Inflammatory macrophage treated with lipopolysaccharide for 4 hours (primary cell): ENCODE measurements at regions not wholly inside any gene's neighbourhood (a gene's known extent, or its start where the extent isn't known, plus 50 kb on each side); places are given as distances from the start of the nearest gene placed in this dataset.

Experiments used
- DNase-seq: peaks from one replicate; pipeline ENCODE4 v3.0.0-alpha.2; 2020

DNA sequence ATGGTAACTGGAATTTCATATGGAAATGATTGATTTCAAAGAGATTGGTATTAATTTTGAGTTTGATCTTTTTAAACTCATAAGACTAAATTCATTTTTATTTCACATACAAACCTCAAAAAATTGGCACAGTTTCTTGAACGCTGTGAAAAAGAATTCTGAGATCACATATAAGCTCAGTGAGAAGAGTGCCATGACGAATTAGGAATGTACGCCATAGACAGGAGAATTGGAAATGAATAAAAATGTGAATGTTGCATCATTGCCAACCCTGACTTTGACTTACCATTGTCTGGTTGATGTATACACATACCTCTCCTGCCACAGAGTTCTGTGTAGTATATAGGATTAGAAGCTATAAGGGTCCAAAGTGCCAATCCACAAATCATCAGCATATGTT is 290.4 kb upstream of the ZC3H15 start:
- no peak for DNase-seq

DNA sequence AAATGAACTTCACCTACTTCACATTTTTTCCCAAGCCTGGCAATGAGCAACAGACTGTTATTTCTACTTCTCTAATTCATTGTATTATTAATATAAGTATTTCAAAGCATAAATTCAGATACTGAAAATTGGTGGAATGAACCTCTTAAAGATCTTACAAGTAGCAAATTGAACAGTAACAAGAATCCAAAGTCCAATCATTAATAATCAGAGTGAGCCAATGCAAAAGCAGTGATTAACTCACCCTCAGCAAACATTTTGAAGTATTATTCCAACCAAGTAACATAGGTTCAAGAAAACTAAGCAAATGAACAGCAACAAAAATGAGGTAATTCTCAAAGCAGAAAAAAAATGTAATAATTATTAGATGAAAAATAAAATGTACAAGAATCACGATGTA is 288.1 kb upstream of the ZC3H15 start:
- DNase-seq, result no peak

DNA sequence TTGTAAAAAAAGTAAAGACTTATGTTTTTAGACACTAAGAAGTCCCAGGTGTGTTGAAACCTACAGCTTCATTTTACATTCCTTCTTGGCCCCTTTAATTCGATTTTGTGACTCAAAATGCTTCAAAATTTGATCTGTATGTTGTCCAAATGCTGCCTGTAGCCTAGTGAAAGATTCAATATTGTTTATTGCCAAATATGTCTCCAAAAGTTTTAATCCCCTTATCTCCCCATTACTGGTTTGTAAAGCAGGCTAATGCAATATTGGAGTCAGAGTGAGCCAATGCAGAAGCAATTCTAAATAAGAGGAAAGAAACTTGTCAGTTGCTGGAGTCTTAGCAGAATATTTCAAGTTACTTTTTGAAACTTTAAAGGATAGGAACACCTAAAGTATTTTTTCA is 287.0 kb upstream of the ZC3H15 start:
- no peak for DNase-seq

DNA sequence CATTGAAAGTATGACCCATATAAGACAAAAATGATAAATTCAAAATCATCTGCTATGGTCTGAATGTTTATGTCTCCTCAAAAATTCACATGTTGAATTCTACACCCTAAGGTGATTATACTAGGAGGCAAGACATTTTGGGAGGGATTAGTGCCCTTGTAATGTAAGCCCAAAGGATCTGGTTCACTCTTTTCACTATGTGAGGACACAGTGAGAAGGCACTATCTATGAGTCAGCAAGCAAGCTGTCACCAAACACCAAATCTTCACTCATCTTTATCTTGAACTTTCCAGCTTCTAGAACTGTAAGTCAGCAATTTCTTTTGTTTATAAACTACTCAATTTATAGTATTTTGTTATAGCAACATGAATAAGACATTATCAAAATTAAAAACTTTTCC is 284.7 kb upstream of the ZC3H15 start:
- no peak for DNase-seq

DNA sequence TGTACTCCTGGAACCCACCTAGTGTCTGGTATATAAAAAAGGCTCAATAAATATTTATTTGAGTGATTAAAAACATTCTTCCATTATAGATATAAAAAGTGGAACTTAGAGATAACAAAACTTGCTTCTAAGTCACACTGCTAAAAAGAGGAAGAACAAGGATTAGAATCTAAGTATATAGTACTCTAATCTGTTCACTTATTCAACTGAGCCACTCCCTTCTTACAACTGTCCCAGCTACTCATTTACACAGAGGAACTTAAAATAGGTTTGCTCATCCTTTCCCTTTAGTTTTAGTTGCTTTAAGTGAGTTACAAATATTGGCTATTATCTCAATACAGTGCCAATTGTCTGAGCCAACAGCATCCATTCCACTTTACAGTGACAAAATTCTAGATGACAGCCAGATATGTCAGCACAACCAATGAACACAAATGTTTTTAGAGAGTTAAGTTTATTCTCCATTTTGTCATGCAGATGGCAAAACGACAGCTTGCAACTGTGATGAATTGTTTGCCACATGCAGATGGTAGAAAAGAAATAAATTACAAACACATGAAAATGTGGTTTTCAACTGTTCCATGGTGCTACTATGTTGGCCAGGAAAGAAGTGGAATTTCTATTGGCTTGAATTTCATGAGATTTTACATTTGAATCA is 280.7 kb upstream of the ZC3H15 start:
- no peak for DNase-seq

GRCh38 chr2:186209532-186209931 is 276.5 kb upstream of the ZC3H15 start:
- DNase-seq, result no peak

DNA sequence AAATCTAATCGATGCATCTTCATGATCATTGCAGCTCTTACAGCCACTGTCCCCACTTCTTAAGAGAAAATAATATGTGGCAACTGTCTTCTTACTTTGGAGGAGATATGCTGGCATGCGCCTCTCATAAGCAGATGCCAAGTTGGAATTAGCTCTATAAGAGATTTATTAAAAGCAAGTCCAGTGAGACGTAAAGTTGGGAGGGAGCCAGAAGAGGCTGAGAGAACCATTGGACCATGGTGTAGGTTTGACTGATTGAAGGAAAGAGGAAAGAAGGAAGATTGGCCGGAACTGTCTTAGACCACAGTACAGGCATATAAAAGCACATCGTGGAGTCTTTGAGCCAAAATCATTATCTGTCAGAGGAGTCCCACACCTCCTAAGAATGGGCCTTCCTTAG is 265.7 kb upstream of the ZC3H15 start:
- no peak for DNase-seq

DNA sequence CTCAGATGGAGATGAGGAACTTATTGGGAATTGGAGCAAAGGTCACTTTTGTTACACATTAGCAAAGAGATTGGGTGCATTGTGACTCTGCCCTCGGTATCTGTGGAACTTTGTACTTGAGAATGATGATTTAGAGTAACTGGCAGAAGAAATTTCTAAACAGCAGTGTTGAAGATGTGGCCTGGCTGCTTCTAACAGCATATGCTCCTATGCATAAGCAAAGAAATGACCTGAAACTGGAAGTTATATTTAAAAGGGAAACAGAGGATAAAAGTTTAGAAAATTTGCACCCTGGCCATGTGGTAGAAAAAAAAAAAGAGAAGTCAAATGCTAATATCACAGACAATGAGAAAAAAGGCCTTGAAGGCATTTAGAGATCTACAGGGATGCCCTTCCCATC is 256.8 kb upstream of the ZC3H15 start:
- DNase-seq, result no peak

- DNase-seq, result no peak
These were observed 244.2 kb upstream of the ZC3H15 start for GRCh38 chr2:186241874-186242273.

DNA sequence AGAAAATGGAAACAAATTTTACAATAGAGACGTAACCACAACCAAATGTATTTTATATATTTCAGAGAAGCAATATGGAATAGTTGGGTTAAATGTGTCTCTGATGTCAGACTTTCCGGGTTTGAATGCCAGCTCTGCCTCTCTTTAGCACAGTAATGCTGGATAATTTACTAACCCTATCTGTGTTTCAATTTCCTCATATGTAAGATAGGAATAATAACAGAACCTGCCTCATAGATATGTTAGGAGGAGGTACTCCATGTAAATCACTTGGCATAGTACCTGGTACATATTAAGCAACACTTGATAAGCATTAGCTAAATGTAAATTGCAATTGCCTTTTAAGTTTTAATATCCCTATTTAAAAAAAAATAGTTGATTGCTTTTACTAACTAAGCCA is 231.3 kb upstream of the ZC3H15 start:
- no peak for DNase-seq

DNA sequence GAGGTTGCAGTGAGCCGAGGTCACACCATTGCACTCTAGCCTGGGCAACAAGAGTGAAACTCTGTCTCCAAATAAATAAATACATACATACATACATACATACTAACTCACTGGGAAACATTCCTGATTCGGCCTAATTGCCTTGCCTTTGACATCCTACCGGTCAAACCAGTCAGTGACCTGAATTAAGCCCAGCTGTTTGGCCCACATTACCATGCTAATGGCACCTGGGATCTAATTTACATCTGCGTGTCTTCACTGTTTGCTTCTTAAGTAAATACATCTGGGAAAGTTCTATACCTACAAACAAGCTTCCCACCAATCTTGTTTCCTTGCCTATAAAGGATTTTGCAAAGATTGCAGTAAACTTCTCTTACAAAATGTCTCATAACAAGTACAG is 230.2 kb upstream of the ZC3H15 start:
- DNase-seq, result no peak

DNA sequence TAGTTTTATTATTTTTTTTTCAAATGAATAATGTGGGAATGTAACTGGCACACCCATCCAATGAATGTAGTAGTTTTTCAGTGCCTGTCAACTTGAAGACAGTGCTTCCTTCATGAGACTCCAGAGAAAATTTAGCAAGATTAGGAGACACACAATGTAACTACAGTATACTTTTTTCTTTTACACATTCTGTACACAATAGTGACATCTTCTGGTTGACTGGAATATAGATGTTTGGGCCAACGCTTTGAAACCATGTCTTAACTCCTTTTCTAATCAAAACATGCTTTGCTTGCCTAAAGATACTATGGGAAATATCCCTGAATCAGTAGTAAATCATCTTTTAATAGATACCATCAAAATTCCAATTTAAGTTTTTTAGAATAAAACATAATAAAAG is 229.5 kb upstream of the ZC3H15 start:
- peak; percentile 18 for DNase-seq

DNA sequence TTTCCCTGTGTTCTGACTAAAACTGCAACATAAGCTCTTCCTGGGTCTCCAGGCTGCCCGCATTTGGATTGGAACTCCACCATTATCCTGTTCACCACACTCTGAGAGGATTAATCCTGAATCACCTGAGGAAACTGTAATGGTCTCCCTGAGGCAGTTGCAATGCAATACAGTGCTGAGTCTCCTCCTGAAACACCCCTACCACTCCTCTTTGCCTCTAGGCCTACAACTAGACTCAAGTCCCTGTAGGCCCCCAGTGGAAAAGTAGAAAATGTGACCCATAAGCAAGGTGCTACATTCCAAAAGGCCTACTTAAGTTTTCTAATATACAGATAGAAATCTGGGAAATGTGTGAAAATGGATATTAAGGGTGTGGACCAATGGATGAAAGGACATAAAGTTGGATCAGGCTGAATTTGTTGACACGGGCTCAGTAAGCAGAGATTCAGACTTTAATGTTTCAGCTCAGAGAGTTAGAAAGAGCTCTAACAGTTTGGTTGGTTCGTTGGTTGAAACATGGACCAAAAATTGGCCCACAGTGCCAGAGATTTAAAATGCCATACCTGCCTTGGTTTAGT is 222.3 kb upstream of the ZC3H15 start:
- no peak for DNase-seq

GRCh38 chr2:186269536-186269935 is 216.5 kb upstream of the ZC3H15 start:
- DNase-seq, result no peak

DNA sequence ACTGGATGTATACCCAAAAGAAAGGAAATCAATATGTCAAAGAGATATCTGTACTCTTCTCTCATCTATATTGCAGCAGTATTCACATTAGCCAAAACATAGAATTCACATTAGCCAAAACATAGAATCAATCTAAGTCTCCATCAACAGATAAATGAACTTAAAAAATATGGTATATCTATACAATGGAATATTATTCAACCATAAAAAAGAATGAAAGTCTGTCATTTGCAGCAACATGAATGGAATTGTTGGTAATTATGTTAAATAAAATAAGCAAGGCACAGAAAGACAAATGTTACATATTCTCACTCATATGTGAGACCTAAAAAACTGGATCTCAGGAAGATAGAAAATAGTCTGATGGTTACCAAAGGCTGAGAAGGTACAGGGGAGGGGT is 212.1 kb upstream of the ZC3H15 start:
- no peak for DNase-seq

- DNase-seq, result no peak
These were observed 211.0 kb upstream of the ZC3H15 start for GRCh38 chr2:186274936-186275575.

DNA sequence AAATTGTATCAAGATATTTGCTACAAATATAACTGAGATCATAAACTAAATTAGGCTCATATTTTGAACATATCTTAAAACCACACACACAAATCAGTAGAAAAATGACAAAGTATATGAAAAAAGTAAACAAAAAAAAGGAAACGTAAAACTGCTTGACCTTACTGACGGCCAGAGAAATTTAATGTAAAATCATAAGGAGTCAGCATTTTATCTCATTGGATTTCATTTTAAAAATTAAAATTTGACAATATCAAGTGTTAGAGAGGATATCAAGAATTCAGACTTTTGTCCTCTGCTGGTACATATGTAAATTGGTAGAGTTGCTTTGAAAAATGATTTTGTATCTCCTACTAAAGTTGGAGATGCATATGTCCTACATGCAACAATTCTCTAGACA is 209.2 kb upstream of the ZC3H15 start:
- DNase-seq, result no peak

- DNase-seq, result no peak
These were observed 204.3 kb upstream of the ZC3H15 start for GRCh38 chr2:186281726-186282125.

GRCh38 chr2:186294248-186294888 is 191.7 kb upstream of the ZC3H15 start:
- DNase-seq, result no peak

DNA sequence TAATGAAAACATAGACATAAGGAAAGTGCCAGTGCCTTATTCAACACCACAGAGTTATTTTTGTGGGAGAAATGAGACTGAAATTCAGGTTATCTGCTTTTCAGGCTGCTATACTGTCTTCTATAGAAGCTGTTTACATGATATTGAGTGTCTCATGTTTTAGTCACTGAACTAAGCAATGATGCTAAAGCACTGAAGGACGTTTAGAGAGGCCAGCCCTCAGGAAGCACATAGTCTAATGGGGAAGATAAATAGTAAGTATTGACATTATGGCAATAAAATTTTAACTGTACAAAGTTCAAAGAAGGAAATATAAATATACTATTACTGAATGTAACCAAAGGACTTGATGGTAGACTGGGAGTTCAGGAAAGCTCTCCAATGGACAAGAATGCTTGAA is 186.4 kb upstream of the ZC3H15 start:
- DNase-seq, result no peak

- no peak for DNase-seq
These were observed 183.8 kb upstream of the ZC3H15 start for GRCh38 chr2:186302263-186302662.

- DNase-seq, result no peak
These were observed 183.0 kb upstream of the ZC3H15 start for GRCh38 chr2:186303091-186303490.

DNA sequence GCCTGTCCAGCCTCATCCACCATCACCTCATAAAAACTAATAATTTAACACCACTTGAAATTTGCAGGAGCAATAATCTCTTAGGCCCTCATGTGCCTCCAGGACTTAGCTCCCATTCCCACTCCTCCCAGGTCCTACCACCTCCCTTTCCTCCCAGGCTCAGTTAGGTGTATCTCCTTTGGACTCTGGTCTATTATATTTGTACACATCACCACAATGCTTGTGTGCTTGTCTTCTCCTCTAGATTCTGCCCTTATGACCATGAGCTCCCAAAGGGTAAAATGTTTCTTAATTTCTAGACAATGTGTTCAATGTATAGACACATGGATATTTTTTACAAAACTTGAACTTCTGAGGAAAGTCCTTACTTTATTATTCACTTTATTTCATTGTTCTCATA is 182.0 kb upstream of the ZC3H15 start:
- no peak for DNase-seq

DNA sequence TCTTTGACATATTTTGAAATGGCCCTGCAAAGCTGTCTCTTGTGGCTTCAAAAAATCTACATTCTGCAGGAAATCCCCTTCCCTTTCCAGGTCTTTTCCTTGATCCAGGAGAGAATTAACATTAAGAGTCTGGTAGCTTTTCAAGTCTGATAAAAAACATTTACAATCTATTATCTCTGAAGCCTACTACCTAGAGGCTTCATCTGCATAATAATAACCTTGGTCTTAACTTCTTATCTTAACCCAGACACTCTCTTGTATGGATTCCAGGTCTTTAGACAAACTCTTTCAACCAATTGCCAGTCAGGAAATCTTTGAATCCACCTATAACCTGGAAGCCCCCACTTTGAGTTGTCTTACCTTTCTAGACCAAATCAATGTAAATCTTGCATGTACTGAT is 179.3 kb upstream of the ZC3H15 start:
- no peak for DNase-seq
